ENCODE measurements at regions not wholly inside any gene's neighbourhood (a gene's known extent, or its start where the extent isn't known, plus 50 kb on each side); places are given as distances from the start of the nearest gene placed in this dataset.

DNA sequence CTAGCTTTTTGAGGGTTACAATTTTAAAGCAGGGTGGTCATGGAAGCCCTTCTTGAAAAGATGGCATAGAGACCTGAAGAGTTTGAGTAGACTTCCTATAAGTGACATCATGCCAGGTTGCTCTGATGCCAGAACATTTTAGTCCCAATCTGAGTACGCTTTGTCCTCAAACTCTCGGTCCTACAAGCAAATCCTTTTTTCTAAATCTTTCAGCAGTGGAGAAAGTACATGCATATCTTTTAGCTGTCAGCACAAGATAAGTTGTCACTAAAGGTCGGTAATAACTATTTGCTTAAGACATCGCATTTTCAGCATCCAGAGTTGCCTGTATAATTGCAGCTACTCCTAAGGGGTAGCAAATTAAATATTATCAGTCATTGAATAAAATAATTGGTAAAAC lies 140.4 kb downstream of the ATP6V1G3 start:
- TF ChIP-seq, protein P1, sequence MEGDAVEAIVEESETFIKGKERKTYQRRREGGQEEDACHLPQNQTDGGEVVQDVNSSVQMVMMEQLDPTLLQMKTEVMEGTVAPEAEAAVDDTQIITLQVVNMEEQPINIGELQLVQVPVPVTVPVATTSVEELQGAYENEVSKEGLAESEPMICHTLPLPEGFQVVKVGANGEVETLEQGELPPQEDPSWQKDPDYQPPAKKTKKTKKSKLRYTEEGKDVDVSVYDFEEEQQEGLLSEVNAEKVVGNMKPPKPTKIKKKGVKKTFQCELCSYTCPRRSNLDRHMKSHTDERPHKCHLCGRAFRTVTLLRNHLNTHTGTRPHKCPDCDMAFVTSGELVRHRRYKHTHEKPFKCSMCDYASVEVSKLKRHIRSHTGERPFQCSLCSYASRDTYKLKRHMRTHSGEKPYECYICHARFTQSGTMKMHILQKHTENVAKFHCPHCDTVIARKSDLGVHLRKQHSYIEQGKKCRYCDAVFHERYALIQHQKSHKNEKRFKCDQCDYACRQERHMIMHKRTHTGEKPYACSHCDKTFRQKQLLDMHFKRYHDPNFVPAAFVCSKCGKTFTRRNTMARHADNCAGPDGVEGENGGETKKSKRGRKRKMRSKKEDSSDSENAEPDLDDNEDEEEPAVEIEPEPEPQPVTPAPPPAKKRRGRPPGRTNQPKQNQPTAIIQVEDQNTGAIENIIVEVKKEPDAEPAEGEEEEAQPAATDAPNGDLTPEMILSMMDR (IDR thresholded peaks at IDR 0.05), result no peak
- no peak for TF ChIP-seq POLR2A (IDR thresholded peaks at IDR 0.05)

All from gastroesophageal sphincter (tissue), 3 donors.